Frontal cortex (tissue), 3 donors: ENCODE measurements at regions not wholly inside any gene's neighbourhood (a gene's known extent, or its start where the extent isn't known, plus 50 kb on each side); places are given as distances from the start of the nearest gene placed in this dataset.

Source experiments
- DNase-seq, 2 donors: peaks; one replicate each; pipeline ENCODE4 v3.0.0; 2012; ENCODE audit warnings: low spot score in 2 of 2
- FAIRE-seq: peaks from 2 replicates; lab custom pipeline; 2012; peaks lifted over from hg19 to GRCh38; lab: Jason Lieb, UNC
- donor health status: control.
- donor health status: control.
- donor health status: control.

DNA sequence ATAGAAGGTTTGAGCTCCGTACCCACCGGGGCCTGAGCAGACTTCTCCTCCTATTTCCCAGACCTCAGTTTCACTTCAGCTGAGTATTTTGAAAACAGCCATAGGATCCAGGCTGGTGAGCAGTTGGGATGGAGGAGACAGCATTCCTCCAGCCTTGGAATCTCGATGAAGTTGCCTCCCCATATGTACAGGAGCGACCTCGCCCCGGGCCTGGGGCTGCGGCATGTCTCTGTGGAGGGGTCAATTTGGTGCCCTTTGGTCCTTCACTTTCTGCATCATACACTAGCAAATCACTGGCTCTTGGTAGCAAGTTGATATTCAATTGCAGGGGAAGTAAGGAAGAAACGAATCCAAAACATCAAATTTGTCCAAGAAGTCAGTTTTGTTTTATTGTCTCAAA is 402.0 kb upstream of the IRX4 start:
- DNase-seq (no peak), FAIRE-seq (no peak)

DNA sequence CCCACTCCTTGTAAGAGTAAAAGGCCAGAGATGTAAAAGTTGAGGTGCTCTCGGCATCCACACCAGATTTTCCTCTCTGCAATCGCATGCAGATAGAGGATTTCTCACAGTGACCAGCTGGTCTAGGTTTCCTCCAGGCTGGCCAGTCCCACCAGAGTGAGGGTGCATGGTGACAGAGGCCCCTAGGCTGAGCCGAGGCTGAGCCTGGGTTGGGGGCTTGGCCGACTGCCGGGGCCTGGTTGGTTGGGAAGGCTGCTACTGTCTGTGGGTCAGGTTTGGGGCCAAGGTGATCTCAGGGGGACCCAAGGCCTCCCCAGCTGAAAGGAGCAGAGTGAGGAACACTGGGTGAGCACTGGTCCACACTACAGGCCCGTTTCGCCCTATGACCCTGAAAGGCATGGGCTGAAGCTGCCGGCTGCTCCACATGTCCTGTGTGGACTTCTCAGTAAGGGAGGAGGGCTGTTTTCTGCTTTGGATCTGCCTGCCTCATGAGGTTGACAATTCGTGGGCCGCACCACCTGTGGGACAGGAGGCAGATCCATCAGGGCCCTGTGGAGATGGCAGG is 400.8 kb upstream of the IRX4 start:
- FAIRE-seq (no peak), DNase-seq (no peak)

DNA sequence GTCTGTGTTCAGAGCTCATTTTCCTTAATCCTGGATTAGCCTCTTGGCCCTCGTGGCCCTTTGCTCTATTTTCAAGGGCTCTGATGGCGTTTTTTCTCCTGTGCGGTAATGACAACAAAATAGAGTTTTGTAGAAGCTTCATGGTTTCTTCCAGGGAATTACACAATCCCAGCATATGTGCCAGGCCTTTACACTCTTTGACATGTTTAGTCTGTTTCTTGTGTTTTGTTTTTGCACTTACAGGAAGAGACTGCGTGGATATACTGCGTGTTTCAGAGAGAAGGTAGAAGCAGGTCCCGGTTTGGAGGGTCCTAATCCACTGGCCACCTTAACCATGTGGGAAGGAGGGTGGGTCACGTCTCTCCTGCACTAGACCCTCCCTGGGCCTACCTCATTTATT is 400.2 kb upstream of the IRX4 start:
- FAIRE-seq (no peak), DNase-seq (no peak)

GRCh38 chr5:2282034-2282690 is 399.4 kb upstream of the IRX4 start:
- DNase-seq (no peak), FAIRE-seq (no peak)

GRCh38 chr5:2281446-2281845 is 398.7 kb upstream of the IRX4 start:
- DNase-seq (no peak), FAIRE-seq (no peak)

- FAIRE-seq (no peak), DNase-seq (no peak)
Observed at GRCh38 chr5:2280318-2280717, 397.6 kb upstream of the IRX4 start.

DNA sequence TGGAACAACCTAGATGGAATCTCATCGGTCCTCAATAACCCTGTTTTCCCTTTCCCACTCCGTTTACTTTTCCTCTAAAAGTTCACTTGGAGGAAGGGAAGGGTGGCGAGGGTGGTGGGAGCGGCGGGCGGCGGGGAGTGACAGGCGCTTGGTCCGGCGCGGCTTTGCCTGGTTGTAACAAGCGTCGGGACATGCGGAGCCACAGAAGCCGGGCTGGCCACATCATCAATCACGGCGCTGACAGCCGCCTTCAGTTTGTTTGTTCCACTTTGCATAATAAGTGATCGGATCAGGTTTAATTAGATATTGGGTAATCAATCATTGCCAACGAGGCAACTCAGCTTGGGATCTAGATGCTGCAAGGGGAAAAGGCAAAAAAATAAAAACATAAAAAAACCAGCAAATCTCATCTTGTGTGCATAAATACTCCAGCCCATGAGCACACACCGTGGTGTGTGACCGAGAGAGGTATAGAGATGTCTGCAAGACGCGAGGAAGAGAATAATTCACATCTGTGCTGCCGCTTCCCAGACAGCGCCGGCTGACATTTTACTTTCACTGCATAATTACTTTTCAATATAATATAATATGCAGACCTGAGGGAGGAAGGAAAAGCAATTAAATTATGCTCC is 396.2 kb upstream of the IRX4 start:
- FAIRE-seq (no peak), DNase-seq (no peak)

GRCh38 chr5:2277886-2278285 is 395.2 kb upstream of the IRX4 start:
- no peak for FAIRE-seq

GRCh38 chr5:2276101-2276500 is 393.4 kb upstream of the IRX4 start:
- no peak for FAIRE-seq

More at GRCh38 chr5:2277886-2278285, 395.2 kb upstream of the IRX4 start:
- DNase-seq: no peak

DNA sequence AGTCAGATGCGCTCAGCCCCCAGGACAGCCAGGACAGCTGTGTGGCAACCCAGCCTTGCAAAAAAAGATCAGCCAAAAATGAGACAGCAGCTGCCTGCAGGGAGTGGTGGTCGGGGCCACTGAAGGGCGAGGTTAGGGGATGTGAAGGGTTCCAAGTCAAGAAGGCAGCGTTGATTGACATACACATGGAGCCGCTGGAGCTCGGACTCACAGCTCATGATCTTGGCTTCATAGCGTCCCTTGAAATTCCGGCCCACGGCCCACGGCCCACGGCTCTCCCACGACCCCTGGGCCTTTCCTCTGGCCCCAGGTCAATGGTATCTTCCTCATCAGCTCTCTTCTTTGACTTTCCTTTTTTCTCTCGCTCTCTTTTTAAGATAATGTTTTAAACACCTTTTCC is 390.0 kb upstream of the IRX4 start:
- no peak for DNase-seq
- FAIRE-seq: no peak

More at GRCh38 chr5:2276101-2276500, 393.4 kb upstream of the IRX4 start:
- DNase-seq: no peak

- FAIRE-seq: no peak
- DNase-seq: no peak
Observed at GRCh38 chr5:2272039-2272438, 389.3 kb upstream of the IRX4 start.

DNA sequence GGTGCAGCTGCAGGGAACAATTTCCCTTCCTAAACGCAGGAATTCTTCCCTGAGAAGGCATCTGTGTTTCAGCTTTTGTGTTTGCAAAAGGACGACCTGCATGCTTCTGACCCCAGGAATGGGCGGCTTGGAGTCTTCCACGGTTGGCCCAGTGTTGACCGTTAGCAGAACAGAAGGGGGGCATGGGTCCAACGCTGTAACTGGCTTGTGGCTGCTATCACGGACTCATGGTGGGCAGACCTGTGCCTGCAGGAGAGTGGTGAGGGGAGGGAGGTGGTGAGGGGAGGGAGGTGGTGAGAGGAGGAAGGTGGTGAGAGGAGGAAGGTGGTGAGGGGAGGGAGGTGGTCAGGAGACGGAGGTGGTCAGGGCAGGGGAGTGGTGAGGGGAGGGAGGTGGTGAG is 388.6 kb upstream of the IRX4 start:
- DNase-seq: no peak
- FAIRE-seq: no peak

- DNase-seq: no peak
- no peak for FAIRE-seq
Observed at GRCh38 chr5:2270467-2270866, 387.7 kb upstream of the IRX4 start.

DNA sequence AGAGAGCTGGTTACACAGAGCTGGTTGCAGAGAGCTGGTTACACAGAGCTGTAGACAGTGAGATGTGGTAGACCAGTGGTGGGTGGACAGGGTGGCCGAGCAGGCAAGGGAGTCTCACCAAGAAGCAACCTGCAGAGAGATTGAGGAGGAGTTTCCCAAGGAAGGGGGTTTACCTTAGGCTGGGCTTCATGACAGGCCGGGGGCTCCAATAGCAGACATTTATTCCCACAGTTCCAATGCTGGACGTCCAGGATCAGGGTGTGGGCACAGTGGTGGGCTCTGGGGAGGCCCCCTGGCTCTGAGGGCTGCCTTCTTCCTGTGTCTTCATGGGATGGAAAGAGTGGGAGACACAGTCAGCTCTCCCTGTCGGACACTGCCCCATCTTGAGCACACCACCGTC is 386.9 kb upstream of the IRX4 start:
- FAIRE-seq (no peak), DNase-seq (no peak)

DNA sequence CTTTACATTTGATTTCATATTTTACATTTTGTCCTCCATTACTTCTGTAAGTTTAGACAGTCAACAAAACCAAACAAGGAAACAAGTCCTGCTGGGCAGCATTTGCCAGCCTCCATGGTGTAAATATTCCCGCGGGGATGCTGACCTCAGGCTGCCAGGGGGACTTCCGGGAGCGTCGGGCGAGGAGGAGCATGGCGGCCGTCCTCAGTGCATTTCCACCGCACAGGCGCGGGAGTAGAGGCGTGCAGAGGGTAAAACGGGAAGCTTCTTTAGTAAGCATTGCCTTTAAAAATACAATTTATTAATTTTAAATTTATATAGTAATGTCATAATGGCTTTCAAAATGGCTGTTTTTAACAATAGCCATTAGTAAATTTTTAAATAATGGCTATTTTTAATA is 385.3 kb upstream of the IRX4 start:
- FAIRE-seq: no peak
- DNase-seq: no peak

DNA sequence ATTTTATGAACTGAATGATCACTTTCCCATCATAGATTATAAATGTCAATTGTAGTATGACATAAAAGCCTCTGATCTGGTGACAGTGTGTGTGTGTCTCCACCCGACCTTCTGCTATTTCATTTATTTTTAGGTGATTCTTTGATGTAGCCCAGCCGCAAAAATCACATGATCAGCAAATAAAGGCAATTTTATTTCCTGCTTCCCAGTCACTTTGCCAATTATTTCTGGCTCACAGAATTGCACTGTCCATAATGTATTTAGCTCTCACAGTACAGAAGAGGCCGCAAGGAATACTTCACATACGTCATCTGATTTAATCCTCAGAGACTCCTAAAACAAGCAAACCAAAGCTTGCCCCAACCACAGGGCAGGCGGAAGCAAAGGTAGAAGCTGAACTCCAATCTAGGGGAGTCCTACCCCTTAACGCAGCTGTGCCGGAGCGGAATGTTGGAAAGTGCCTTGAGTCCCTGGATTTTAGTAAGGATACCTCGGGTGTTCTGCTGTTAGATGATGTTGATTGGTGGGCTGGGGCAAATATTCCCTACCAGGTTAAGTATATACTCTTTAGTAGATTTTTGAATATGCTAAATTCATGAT is 384.0 kb upstream of the IRX4 start:
- DNase-seq (no peak), FAIRE-seq (no peak)

DNA sequence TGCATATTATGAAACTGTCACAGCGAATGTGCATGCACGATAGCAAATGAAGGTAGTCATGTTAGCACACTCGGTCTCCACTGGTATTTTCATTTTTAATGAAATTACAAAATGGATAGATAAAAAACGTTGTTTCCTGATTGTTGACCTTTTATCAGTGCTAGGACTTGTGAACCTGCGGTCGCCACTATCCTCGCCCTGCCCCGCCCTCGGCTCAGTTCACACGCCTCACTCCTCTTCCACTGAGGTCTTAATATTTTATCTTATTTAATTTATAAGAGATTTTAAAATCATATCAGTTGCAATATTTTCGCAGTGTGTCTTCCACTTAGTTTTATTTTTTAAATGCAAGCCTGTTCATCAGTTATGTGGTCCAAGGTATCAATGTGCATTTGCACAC is 382.6 kb upstream of the IRX4 start:
- DNase-seq: no peak
- no peak for FAIRE-seq

GRCh38 chr5:2263763-2264162 is 381.0 kb upstream of the IRX4 start:
- DNase-seq (no peak), FAIRE-seq (no peak)

DNA sequence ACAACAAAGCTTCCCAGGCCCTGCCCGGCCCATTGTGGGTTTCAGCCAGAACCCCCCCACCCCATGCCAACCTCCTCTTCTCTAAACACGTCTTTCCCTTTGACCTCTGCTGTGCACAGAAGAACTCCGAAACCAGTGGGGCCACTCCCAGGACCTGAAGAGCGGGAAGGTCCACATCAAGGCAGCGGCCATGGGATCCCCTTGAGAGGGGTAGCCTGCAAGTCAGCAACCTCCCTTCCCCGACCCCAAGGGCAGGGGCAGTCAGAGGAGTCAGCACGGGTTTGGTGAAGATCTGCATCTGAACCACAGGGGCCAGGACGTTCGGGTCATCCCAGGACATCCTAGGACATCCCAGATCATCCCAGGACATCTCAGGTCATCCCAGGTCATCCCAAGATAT is 379.9 kb upstream of the IRX4 start:
- DNase-seq (no peak), FAIRE-seq (no peak)

DNA sequence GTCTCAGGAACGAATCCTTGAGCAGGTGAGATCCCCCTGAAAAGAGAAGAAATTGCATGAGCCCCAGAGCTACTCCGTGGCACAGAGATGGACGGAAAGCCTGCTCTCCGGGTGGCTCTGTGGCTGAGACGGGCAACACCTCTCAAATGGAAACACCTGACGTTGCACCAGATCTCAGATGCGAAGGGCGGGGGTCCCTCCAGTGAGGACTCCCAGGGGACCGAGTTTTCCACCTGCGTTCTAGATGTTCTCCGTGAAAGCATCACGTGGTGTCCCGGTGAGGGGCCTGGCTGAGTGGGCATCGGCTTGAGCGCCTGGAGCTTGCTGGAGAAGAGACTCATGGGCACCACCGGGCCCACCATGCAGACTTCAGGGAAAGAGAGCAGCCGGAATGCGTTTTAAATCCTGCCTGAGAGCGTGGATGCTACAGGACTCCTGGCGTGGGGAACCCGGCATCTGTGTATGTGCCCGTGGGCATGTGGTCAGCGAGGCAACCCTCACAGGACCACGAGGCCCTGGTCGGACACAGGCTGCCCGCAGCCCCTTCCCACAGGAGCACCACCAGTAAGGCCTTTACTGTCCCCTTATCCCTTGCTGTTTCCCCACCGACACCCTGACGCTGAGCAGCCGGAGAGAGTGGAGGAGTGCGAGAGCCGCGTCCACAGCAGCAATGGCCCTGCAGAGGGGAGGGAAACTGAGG is 378.4 kb upstream of the IRX4 start:
- DNase-seq (no peak), FAIRE-seq (no peak)
